ENCODE measurements at regions not wholly inside any gene's neighbourhood (a gene's known extent, or its start where the extent isn't known, plus 50 kb on each side); places are given as distances from the start of the nearest gene placed in this dataset.

- TF ChIP-seq, protein P1, sequence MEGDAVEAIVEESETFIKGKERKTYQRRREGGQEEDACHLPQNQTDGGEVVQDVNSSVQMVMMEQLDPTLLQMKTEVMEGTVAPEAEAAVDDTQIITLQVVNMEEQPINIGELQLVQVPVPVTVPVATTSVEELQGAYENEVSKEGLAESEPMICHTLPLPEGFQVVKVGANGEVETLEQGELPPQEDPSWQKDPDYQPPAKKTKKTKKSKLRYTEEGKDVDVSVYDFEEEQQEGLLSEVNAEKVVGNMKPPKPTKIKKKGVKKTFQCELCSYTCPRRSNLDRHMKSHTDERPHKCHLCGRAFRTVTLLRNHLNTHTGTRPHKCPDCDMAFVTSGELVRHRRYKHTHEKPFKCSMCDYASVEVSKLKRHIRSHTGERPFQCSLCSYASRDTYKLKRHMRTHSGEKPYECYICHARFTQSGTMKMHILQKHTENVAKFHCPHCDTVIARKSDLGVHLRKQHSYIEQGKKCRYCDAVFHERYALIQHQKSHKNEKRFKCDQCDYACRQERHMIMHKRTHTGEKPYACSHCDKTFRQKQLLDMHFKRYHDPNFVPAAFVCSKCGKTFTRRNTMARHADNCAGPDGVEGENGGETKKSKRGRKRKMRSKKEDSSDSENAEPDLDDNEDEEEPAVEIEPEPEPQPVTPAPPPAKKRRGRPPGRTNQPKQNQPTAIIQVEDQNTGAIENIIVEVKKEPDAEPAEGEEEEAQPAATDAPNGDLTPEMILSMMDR (IDR thresholded peaks at IDR 0.05), result no peak
- no peak for TF ChIP-seq POLR2A (IDR thresholded peaks at IDR 0.05)
Measured at GRCh38 chr10:130923596-130923995, 387.9 kb downstream of the TCERG1L start.

Data from Peyer's patch (tissue), 4 donors.